ENCODE measurements at regions not wholly inside any gene's neighbourhood (a gene's known extent, or its start where the extent isn't known, plus 50 kb on each side); places are given as distances from the start of the nearest gene placed in this dataset.

DNA sequence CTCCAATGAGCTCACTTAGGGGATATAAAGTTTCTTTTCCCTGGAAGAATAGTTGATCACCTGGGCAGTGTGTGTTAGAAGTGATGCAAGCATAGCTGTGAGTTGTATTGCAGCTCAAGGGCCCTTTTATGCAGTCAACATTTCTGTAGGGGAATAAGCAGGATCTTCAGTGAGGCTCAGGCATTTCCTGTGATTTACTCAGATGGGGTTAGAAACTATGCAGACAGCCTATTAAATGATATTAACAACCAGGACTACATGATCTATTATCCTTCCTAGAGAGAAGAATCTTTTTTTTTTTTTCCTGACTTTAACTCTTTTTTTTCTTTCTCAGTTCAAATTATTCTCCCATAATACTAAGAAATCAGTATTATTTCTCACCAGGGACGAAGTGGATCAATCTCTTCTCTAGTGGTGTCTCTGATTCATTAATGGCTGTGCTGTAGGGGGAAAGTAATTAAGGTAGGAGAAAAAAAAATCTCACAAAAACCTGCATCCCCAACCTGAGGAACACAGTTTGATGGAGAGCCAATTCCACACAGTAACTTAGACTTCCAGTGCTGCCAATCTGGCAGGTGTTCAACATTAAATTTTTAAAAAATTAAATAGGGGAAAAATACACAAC, 126.4 kb upstream of the SLC10A2 start:
- H3K9me3 ChIP-seq (ENCODE audit: control insufficient read depth in 2 of 2, low read length in 2 of 2), result no peaks in the 10 kb centered on the region
- DNase-seq, result no peak
- Mint-ChIP-seq H3K36me3 (no peaks in the 10 kb centered on the region), H3K27me3 (no peaks in the 10 kb centered on the region), H3K4me3 (no peak overlapping the region), H3K4me1 (no peaks in the 10 kb centered on the region), H3K9me3 (peaks cover 0 to 1% (median 0%) of the 10 kb centered on the region in 7 donors), H3K27ac (no peak overlapping the region)
- H3K27me3 ChIP-seq (ENCODE audit: control insufficient read depth, insufficient read depth, low read length), result no peaks in the 10 kb centered on the region
- H3K4me1 ChIP-seq (ENCODE audit: control insufficient read depth, insufficient read depth, low read length, poor library complexity, severe bottlenecking), result no peaks in the 10 kb centered on the region
- no peaks in the 10 kb centered on the region for H3K36me3 ChIP-seq (ENCODE audit: control insufficient read depth, insufficient read depth, low read length)
- no peak overlapping the region for H3K4me3 ChIP-seq (ENCODE audit: low read depth, low read length)
- no peak overlapping the region for H3K27ac ChIP-seq (ENCODE audit: insufficient read depth, low read length, poor library complexity, severe bottlenecking)
- no peak for ATAC-seq (ENCODE audit: low read depth in 2 of 2)

DNA sequence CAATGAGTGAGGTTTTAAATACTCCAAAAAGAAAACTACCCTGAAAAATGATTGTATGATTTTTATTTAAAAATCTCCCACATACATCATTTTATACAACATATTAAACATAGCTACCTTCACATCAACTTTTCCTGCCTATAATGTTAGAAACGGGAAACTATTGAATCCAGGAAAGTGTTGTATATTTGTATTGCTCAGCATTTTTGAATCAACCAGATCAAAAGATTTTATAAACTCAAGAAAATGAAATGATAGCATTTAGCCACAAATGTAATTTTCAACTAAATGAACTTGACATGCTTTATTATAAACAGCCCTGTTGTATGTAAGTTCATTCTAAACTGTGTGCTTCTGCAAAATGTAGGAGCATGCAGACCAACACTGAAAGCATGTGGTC, 124.6 kb upstream of the SLC10A2 start:
- no peak overlapping the region for H3K27ac ChIP-seq (ENCODE audit: insufficient read depth, low read length, poor library complexity, severe bottlenecking)
- H3K27ac Mint-ChIP-seq, result no peak overlapping the region
- no peak overlapping the region for H3K4me3 ChIP-seq (ENCODE audit: low read depth, low read length)
- no peaks in the 10 kb centered on the region for H3K4me1 Mint-ChIP-seq
- no peaks in the 10 kb centered on the region for H3K36me3 ChIP-seq (ENCODE audit: control insufficient read depth, insufficient read depth, low read length)
- H3K9me3 ChIP-seq (ENCODE audit: control insufficient read depth in 2 of 2, low read length in 2 of 2), result no peaks in the 10 kb centered on the region
- H3K9me3 Mint-ChIP-seq, result peaks cover 0 to 2% (median 0%) of the 10 kb centered on the region in 7 donors
- H3K4me1 ChIP-seq (ENCODE audit: control insufficient read depth, insufficient read depth, low read length, poor library complexity, severe bottlenecking), result no peaks in the 10 kb centered on the region
- no peaks in the 10 kb centered on the region for H3K36me3 Mint-ChIP-seq
- no peaks in the 10 kb centered on the region for H3K27me3 ChIP-seq (ENCODE audit: control insufficient read depth, insufficient read depth, low read length)
- peak overlapping the region in 1 of 4 donors; percentile 13 for H3K4me3 Mint-ChIP-seq
- H3K27me3 Mint-ChIP-seq, result no peaks in the 10 kb centered on the region
- ATAC-seq (ENCODE audit: low read depth in 2 of 2), result no peak
- no peak for DNase-seq

GRCh38 chr13:103188713-103189326, 122.6 kb upstream of the SLC10A2 start:
- ATAC-seq (ENCODE audit: low read depth in 2 of 2) (no peak), DNase-seq (peak in 1 of 3 donors; percentile 3)
- no peak overlapping the region for H3K4me3 ChIP-seq (ENCODE audit: low read depth, low read length)
- Mint-ChIP-seq H3K9me3 (peaks cover 0 to 2% (median 0%) of the 10 kb centered on the region in 7 donors), H3K4me3 (no peak overlapping the region), H3K27ac (no peak overlapping the region), H3K36me3 (no peaks in the 10 kb centered on the region), H3K4me1 (no peaks in the 10 kb centered on the region), H3K27me3 (no peaks in the 10 kb centered on the region)
- no peaks in the 10 kb centered on the region for H3K4me1 ChIP-seq (ENCODE audit: control insufficient read depth, insufficient read depth, low read length, poor library complexity, severe bottlenecking)
- no peaks in the 10 kb centered on the region for H3K36me3 ChIP-seq (ENCODE audit: control insufficient read depth, insufficient read depth, low read length)
- H3K27me3 ChIP-seq (ENCODE audit: control insufficient read depth, insufficient read depth, low read length), result no peaks in the 10 kb centered on the region
- no peak overlapping the region for H3K27ac ChIP-seq (ENCODE audit: insufficient read depth, low read length, poor library complexity, severe bottlenecking)
- H3K9me3 ChIP-seq (ENCODE audit: control insufficient read depth in 2 of 2, low read length in 2 of 2), result no peaks in the 10 kb centered on the region

GRCh38 chr13:103187721-103188156, 121.5 kb upstream of the SLC10A2 start:
- Histone ChIP-seq H3K4me1 (ENCODE audit: control insufficient read depth, insufficient read depth, low read length, poor library complexity, severe bottlenecking) (no peaks in the 10 kb centered on the region), H3K27ac (ENCODE audit: insufficient read depth, low read length, poor library complexity, severe bottlenecking) (no peak overlapping the region), H3K27me3 (ENCODE audit: control insufficient read depth, insufficient read depth, low read length) (no peaks in the 10 kb centered on the region), H3K4me3 (ENCODE audit: low read depth, low read length) (no peak overlapping the region), H3K9me3 (ENCODE audit: control insufficient read depth in 2 of 2, low read length in 2 of 2) (no peaks in the 10 kb centered on the region), H3K36me3 (ENCODE audit: control insufficient read depth, insufficient read depth, low read length) (no peaks in the 10 kb centered on the region)
- Mint-ChIP-seq H3K36me3 (no peaks in the 10 kb centered on the region), H3K27me3 (no peaks in the 10 kb centered on the region), H3K4me1 (no peaks in the 10 kb centered on the region), H3K27ac (no peak overlapping the region), H3K4me3 (no peak overlapping the region), H3K9me3 (peaks cover 0 to 2% (median 0%) of the 10 kb centered on the region in 7 donors)
- ATAC-seq (ENCODE audit: low read depth in 2 of 2), result no peak
- DNase-seq, result no peak

- no peak for DNase-seq
- Histone ChIP-seq H3K36me3 (ENCODE audit: control insufficient read depth, insufficient read depth, low read length) (no peaks in the 10 kb centered on the region), H3K4me1 (ENCODE audit: control insufficient read depth, insufficient read depth, low read length, poor library complexity, severe bottlenecking) (no peaks in the 10 kb centered on the region), H3K27me3 (ENCODE audit: control insufficient read depth, insufficient read depth, low read length) (no peaks in the 10 kb centered on the region), H3K4me3 (ENCODE audit: low read depth, low read length) (no peak overlapping the region), H3K9me3 (ENCODE audit: control insufficient read depth in 2 of 2, low read length in 2 of 2) (no peaks in the 10 kb centered on the region), H3K27ac (ENCODE audit: insufficient read depth, low read length, poor library complexity, severe bottlenecking) (no peak overlapping the region)
- Mint-ChIP-seq H3K9me3 (peaks cover 0 to 2% (median 0%) of the 10 kb centered on the region in 7 donors), H3K36me3 (no peaks in the 10 kb centered on the region), H3K27ac (no peak overlapping the region), H3K4me1 (no peaks in the 10 kb centered on the region), H3K27me3 (no peaks in the 10 kb centered on the region), H3K4me3 (no peak overlapping the region)
- ATAC-seq (ENCODE audit: low read depth in 2 of 2), result no peak
Measured at GRCh38 chr13:103184413-103184812, 118.2 kb upstream of the SLC10A2 start.

DNA sequence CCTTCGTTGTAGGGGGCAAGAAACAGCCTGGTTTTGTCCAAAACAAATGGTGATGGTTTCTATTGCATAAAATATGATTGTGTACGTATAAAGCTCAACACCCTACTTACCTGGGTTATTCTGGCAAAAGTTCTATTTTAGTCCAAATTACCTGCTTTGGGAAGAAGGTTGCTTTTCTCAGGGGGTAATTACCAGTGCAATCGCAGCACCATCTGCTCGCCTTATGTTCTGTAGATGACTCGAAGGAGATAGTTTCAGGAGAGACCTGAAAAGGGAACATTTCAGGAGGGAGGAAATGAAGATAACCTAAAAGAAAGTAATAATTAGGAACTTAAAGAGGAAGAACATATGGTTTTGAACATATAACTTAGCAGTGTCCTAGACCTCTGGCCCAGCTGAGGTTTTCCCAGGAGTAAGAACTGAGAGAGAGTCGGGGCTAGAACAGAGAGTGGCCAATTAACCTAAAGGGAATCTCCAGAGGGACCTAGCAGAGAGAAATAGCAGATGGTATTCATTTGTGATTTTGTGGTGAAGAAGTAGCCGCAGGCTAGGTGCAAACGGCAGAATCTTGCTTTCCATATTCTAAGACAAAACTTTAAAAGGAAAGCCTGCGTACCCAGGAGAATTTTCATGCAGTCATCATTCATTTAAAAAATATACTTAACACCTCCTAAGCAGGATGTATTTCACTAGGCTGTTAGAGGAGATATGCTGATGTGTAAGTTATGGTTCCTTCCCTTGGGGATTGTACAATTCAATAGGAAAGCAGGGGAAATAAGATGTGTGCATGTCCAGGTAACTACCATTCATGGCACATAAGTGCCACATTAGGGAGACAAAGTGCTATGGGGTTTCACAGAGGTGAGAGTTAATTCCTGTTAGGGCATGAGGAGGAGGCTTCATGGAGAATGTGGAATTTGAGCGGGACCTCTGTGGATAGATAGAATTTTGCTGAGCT, 113.0 kb upstream of the SLC10A2 start:
- no peaks in the 10 kb centered on the region for H3K4me1 ChIP-seq (ENCODE audit: control insufficient read depth, insufficient read depth, low read length, poor library complexity, severe bottlenecking)
- no peaks in the 10 kb centered on the region for H3K9me3 ChIP-seq (ENCODE audit: control insufficient read depth in 2 of 2, low read length in 2 of 2)
- no peak overlapping the region for H3K27ac ChIP-seq (ENCODE audit: insufficient read depth, low read length, poor library complexity, severe bottlenecking)
- no peak for DNase-seq
- no peaks in the 10 kb centered on the region for H3K36me3 Mint-ChIP-seq
- H3K4me1 Mint-ChIP-seq, result no peaks in the 10 kb centered on the region
- peaks cover 0 to 4% (median 0%) of the 10 kb centered on the region in 7 donors for H3K9me3 Mint-ChIP-seq
- no peak overlapping the region for H3K27ac Mint-ChIP-seq
- H3K27me3 Mint-ChIP-seq, result no peaks in the 10 kb centered on the region
- H3K36me3 ChIP-seq (ENCODE audit: control insufficient read depth, insufficient read depth, low read length), result no peaks in the 10 kb centered on the region
- H3K4me3 ChIP-seq (ENCODE audit: low read depth, low read length), result no peak overlapping the region
- no peak for ATAC-seq (ENCODE audit: low read depth in 2 of 2)
- H3K27me3 ChIP-seq (ENCODE audit: control insufficient read depth, insufficient read depth, low read length), result no peaks in the 10 kb centered on the region
- no peak overlapping the region for H3K4me3 Mint-ChIP-seq

- no peaks in the 10 kb centered on the region for H3K4me1 Mint-ChIP-seq
- no peak overlapping the region for H3K4me3 Mint-ChIP-seq
- H3K9me3 Mint-ChIP-seq, result peaks cover 0 to 5% (median 1%) of the 10 kb centered on the region in 7 donors
- H3K36me3 ChIP-seq (ENCODE audit: control insufficient read depth, insufficient read depth, low read length), result no peaks in the 10 kb centered on the region
- DNase-seq (no peak), ATAC-seq (ENCODE audit: low read depth in 2 of 2) (no peak)
- no peaks in the 10 kb centered on the region for H3K27me3 ChIP-seq (ENCODE audit: control insufficient read depth, insufficient read depth, low read length)
- no peaks in the 10 kb centered on the region for H3K9me3 ChIP-seq (ENCODE audit: control insufficient read depth in 2 of 2, low read length in 2 of 2)
- no peaks in the 10 kb centered on the region for H3K4me1 ChIP-seq (ENCODE audit: control insufficient read depth, insufficient read depth, low read length, poor library complexity, severe bottlenecking)
- no peak overlapping the region for H3K4me3 ChIP-seq (ENCODE audit: low read depth, low read length)
- no peak overlapping the region for H3K27ac ChIP-seq (ENCODE audit: insufficient read depth, low read length, poor library complexity, severe bottlenecking)
- H3K27me3 Mint-ChIP-seq, result no peaks in the 10 kb centered on the region
- no peak overlapping the region for H3K27ac Mint-ChIP-seq
- no peaks in the 10 kb centered on the region for H3K36me3 Mint-ChIP-seq
Measured at GRCh38 chr13:103174966-103175365, 108.7 kb upstream of the SLC10A2 start.

Measured in CD4-positive, CD25-positive, alpha-beta regulatory T cell (primary cell).